ENCODE measurements at regions not wholly inside any gene's neighbourhood (a gene's known extent, or its start where the extent isn't known, plus 50 kb on each side); places are given as distances from the start of the nearest gene placed in this dataset.

DNA sequence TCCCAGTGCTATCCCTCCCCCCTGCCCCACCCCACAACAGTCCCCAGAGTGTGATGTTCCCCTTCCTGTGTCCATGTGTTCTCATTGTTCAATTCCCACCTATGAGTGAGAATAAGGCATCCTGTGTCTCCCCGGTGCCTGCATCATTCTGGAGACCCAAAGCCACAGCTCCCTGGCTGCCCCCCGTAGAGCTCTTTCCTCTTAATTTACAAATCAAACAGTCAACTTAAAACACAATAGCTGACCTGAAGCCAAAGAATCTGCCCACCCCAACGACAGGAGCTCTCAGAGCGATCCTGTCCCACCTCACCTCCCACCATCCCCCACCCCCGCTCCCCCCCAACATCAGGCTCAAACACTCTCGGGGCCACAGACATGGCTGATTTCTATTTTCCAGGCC, 558.3 kb downstream of the BRD1 start:
- no peak for TF ChIP-seq EZH2 (IDR thresholded peaks at IDR 0.05; ENCODE audit: insufficient read depth, poor library complexity, severe bottlenecking)
- TF ChIP-seq EZH2phosphoT487 (IDR thresholded peaks at IDR 0.05; ENCODE audit: insufficient read depth, low read depth) = no peak
